ENCODE measurements at regions not wholly inside any gene's neighbourhood (a gene's known extent, or its start where the extent isn't known, plus 50 kb on each side); places are given as distances from the start of the nearest gene placed in this dataset.
"Not testable (repeated sequence)": the region's sequence is repeated elsewhere in the genome, so short reads cannot be mapped to it uniquely, and the experiment has no call there.

DNA sequence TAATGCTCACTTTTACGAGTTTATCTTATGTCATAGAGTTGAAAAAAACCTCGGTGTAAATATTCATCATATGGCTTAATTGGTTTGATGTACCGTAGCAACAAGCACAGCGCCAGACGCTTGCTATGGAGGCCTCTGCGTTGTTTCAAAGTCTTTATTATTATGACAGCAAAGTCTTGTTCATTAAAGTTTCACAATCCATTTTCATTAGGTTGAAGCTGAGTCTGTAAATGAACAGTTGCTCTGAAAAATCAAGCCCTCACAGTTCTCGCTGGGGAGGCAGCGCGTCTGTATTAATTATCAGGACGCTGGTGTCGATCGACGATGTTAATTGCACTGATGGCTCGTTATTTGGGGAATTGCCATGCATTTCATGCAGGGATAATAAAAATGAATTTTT lies 185.6 kb downstream of the INSC start:
- DNase-seq (ENCODE audit: low read depth in 2 of 2) = no peak

DNA sequence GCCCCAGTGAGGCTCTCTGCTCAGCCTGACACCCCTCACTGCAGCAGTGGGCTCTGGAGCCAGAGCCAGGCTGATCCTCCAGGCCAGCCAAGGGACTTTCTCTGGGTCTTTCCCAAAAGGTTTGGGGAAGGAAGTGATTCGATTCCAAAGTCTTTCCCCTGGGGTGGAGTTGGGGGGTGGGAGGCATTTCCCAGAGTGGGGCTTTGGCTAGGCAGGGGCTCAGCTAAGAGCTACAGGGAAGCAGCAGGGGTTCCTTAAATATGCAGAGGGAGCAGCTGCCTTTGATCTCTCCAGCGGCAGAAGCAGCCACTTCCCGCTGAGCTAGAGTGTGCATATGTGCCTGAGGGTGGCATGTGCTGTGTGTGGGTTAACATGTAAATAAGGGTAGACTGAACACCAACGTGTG lies 192.9 kb downstream of the INSC start:
- no peak for DNase-seq (ENCODE audit: low read depth in 2 of 2)

DNA sequence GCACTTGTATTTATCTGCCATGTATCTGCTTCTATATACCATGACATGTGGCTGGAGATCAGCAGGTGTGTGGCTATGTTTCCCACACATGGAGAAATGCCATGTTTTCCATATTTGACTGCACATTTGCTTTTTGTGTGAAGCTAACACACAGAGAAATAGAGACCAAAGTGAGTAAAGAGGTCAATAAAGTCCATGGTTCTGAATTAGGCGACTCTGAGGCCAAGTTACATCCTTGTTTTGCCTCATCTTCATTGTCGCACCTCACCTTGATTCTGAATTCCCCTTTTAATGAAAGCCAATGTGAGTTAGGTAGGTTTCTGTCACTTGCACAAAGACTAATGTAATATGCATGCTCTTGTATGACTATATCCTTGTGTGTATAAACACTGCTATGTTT lies 194.1 kb downstream of the INSC start:
- no peak for DNase-seq (ENCODE audit: low read depth in 2 of 2)

DNA sequence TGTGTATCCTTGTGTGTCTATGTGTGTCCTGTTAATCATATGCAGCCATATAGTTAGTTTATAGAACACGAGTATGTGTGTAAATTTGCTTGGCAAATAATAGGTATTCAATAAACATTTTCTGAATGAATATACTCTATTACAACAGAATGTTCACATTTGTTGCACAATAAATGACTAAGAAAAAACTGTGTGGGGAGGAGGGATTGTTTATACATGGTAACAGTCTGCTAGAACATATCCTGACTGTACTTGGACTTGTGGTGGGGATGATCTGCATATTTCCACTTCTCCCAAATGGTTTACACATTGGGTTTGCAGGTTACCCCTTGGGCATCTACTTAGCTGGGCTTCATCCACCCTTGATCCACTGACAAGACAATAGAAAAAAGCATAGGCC lies 194.6 kb downstream of the INSC start:
- no peak for DNase-seq (ENCODE audit: low read depth in 2 of 2)

DNA sequence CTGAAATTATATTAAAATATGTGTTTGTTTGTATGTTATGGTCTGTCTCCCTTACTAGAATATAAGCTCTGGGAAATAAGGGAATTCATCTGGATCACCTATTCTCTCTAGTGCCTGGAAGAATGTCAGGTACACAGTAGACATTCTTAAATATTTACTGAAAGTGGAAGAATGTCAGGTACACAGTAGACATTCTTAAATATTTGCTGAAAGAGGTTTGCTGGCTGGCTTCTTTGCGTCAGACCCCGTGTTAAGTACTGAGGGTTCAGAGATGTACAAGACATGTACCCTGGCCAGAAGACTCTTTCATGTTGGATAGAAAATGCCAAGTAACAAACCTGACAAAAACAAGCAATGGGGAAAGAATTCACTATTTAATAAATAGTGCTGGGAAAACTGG lies 199.1 kb downstream of the INSC start:
- DNase-seq (ENCODE audit: low read depth in 2 of 2) = no peak

DNA sequence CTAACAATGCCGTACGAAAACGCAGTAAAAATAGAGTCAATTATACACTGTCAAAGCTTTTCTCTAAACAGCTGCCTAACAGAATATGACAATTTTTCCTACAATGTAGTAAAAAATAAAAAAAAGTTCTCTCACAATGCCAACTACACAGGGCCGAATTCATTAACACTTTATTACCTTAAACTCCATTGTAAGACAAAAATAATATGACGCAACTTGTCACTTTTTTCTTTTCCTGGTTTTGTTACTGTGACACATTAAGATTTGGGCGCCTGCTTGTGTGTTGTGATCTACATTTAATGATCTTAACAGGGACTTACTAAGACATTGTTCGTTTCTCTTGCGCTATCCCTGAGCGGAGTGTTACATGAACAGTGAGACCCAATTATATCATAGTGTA lies 204.1 kb downstream of the INSC start:
- DNase-seq (ENCODE audit: low read depth in 2 of 2) = no peak

DNA sequence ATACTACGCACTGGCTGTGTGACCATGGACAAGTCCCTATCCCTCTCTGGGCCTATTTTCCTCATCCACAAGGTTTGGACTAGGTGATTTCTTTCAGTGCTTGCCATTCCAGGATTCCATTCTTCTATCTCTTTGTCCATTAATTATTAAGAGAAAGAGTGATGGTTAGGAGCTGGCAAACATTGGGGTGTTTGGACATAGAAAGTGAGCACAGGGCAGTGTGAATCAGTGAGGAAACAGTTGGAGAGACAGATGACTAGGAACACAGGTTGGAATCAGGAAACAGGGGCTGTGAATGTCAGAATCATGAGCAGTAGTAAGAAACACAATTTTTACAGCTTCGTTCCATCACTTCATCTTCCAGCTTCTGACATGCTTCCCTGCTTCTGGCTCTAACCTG lies 211.8 kb downstream of the INSC start:
- DNase-seq (ENCODE audit: low read depth in 2 of 2) = no peak

DNA sequence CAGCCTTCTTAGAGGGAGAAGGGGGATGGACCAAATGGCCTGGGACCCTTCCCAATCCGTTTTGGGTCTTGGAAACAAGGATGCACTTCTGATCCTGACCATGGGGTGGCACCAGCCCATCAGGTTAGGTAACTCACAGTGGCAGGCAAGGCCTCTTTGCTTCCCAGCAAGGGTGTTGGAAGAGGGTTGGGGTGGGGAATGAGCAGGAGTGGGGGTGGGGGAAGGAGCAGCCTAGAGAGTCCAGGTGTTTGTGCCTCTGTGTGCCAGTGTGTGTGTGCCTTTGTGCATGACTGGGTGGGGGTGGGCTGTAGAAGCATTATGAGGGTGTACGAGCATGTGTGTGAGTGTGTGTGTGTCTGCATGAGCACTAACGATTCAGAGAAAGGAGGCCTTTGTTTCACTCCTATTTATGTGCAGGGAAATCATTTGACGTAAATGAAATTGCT lies 213.1 kb downstream of the INSC start:
- DNase-seq (ENCODE audit: low read depth in 2 of 2) = no peak

DNA sequence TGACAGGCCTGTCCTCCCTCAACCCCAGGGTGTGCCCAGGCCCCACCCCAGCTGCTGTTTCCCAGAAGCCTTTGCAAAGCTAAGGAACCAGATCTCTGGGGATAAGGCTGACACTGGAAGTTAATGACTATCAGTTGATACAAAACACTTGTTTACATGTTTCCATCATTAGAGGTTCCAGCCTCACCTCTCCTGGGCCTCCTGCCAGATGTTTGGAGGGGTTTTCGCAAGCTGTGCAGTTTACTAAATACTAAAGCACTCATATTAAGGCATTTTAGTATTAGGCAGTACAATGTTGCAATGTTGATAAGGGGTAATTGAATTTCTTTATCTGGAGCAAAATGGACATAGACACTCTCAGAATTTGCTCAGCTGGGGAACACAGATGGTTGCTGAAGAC lies 218.7 kb downstream of the INSC start:
- no peak for DNase-seq (ENCODE audit: low read depth in 2 of 2)

DNA sequence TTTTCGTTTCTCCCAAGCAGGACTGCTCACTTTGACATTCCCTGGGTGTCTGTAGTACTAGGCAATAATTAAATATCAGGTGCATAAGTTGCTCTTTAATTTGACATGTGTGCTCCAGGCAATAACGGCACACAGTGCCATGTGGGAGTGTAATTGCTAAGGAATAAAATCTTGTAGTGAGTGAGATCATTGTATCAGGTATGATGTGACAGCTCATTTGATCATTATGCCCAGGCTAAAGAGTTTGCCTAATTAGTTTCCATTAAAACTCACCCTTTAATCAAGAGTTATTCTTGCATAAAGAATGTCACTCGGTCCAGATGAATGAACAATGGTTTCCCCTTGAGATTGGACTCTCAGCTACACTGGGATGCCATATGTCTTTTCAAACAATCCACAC lies 220.0 kb downstream of the INSC start:
- DNase-seq (ENCODE audit: low read depth in 2 of 2) = no peak

DNA sequence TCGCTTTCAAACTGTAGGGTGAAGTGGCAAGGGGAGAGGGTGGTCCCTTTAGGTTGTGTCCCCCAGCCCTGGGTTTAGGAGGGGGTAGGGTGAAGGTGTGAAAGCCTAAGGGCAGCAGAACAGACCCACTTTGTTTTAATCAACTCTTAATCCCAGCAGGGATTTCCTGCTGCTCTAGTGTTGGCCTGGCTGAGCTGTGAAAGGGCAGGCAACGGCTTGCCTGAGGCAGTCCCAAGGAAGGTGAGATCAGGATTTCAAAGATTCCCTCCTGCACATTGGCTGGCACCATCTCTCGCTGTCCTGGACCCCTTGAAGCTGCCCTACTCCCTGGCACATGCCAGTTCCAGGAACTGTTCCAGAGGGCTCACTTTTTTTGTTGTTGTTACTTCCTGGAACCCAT lies 221.3 kb downstream of the INSC start:
- no peak for DNase-seq (ENCODE audit: low read depth in 2 of 2)

DNA sequence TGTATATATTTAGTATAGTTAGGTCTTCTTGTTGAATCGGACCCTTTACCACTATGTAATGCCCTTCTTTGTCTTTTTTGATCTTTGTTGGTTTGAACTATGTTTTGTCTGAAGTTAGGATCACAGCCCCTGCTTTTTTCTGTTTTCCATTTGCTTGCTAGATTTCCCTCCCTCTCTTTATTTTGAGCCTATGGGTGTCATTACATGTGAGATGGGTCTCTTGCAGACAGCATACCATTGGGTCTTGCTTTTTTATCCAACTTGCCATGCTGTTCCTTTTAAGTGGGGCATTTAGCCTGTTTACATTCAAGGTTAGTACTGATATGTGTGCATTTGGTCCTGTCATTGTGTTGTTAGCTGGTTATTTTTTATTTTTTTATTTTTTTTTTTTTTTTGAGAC lies 224.6 kb downstream of the INSC start:
- DNase-seq (ENCODE audit: low read depth in 2 of 2) = no peak

DNA sequence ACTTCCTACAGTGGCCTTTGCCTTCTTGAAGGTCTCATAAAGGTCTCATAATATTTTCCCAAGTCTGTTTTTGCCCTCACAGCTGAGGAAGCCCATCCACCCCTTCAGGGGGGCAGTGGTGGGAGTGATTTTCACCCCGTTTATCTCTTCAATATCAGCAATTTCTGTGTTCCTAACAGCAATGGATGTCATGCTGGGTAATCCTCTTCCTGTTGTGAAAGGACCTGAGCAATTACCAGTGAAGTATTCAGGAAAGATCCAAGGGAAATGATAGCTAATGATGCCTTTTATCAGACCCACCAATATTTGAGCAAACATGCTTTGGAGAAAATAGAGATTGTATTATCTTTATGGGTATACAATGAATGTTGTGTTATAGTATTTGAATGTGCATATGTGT lies 226.9 kb downstream of the INSC start:
- DNase-seq (ENCODE audit: low read depth in 2 of 2) = no peak

DNA sequence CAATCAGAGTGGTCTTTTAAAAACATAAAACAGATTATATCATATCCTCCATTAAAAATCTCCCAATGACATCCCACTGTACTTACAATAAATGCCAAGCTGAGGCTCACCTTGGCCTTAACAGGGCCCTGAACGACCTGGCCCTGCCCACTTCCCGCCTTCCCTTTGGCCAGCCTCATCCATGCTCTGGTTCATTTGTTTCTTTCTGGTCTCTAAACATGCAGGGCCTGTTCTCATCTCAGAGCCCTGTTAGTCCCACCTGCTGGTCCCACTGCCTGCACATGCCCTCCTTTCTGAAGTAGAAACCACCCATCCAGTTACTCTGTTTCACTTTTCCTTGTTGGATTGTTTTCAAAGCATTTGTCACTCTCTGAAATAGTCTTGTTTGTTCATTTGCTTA lies 227.4 kb downstream of the INSC start:
- DNase-seq (ENCODE audit: low read depth in 2 of 2) = no peak

DNA sequence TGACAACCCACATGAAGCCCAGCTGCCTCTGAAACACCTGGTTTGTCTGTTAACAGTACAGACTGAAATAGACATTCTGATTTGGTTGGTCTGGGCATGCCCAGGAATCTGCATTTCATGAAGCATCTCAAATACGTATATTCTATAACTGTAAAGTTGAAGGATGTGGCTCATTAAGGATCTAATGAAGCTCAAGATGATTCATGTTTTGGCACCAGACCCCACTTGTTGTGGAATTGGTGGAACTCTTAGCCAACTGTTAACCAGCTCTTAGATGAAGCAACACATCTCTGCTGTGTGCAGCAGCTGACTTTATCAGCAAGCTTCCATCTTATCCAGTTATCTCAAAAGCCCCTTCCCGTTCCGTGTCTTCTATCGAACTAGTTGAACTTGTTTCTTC lies 232.2 kb downstream of the INSC start:
- DNase-seq (ENCODE audit: low read depth in 2 of 2) = no peak

DNA sequence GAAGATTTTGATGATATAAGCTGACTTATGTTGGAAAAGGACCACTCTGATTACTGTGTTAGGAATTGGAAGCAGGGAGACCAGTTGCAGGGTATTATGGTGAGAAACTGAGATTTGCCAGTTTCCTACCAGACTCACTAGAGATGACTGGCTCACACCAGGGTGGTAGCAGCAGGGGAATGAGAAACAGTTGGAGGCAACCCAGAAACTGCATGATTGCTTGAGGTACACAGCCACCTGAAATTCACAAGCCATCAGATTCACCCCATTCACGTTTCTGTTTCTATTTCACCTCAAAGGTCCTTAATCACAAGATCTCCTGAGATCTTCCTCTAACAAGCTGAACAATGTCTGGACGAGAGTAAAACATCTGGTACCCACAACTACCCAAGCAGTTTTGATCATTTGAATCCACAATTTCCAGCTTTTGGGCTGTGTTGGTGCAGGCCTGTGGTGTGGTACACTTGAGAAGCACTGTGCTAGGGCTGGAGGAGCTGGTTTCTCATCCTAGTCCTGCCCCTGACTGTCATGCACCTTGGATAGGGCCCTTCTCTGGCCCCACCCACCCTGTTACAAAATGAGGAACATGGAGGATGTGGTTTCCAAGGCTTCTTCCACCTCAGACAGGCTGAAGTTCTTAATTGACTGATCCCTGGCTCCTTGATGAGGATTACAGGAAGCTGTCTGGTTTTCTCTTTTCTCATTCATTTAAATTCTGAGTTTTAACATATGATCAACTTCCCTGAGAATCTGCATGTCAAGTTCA lies 233.4 kb downstream of the INSC start:
- DNase-seq (ENCODE audit: low read depth in 2 of 2) = no peak

DNA sequence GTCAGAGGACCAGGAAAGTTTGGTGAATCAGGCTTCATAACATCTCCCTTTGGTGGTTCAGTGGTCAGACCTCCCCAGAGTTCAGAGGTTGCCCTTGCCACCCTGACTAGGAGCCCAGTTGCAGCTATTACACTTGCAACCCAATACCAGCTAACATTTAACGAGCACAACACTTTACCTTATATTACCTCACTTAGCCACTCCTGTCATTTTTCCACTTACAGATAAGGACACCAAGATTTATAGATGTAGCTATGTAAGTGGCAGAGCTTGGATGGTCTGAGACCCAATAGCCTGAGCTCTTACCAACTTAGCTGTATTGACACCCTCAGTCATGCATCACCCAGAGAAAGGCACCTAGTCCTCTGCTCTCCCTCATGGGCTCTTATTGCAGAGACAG lies 234.7 kb downstream of the INSC start:
- DNase-seq (ENCODE audit: low read depth in 2 of 2) = no peak

DNA sequence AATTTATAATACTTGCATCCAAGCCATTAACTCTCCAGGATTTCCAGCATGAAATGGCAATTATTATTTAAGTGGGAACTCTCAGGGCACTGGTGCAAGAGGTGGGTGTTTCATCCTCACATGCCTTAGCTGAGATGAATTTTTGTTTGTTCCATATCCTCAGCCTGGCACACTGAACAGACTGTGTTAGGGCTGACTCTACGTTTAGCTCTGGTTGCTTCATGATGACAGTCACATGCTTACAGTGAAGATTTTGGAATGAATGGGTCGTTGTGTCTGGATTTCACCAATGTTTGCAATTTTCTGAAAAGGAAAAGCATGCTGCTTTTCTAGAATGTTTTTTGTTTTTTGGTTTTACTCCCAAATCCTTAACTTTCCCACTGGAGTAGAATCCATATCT lies 246.6 kb downstream of the INSC start:
- no peak for DNase-seq (ENCODE audit: low read depth in 2 of 2)

DNA sequence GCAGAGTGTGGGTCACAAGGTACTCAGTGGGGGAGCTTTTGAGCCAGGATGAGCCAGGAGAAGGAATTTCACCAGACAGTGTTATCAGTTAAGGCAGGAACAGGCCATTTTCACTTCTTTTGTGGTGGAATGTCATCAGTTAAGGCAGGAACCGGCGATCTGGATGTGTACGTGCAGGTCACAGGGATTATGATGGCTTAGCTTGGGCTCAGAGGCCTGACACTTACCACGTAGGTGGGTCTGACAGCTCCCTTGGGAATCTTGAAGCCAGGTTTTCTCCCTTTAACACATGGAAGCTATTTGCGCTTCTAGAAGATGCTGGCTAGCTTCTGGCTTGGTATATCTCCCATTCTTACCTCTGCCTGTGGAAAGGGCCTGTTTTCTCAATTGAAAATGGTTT lies 250.6 kb downstream of the INSC start:
- not testable (repeated sequence) for DNase-seq (ENCODE audit: low read depth in 2 of 2)

DNA sequence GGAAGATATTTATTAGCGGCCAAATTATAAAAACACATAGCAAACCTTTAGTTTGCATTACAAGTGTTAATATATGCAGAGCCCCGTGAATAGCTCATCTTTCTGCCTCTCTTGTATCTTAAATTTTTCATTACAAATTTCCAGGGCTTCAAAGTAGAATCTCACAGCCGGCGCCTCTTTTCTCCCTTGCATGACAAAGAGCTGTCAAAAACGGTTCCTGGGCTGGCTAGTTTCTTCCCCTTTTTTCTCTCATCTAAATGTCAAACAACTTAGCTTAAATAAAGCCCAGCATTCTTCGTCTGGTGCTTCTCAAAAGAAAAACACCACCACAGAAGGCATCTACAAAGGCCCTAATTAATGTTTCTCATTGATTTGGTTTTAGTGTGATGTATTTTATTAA lies 253.0 kb downstream of the INSC start:
- DNase-seq (ENCODE audit: low read depth in 2 of 2) = no peak

DNA sequence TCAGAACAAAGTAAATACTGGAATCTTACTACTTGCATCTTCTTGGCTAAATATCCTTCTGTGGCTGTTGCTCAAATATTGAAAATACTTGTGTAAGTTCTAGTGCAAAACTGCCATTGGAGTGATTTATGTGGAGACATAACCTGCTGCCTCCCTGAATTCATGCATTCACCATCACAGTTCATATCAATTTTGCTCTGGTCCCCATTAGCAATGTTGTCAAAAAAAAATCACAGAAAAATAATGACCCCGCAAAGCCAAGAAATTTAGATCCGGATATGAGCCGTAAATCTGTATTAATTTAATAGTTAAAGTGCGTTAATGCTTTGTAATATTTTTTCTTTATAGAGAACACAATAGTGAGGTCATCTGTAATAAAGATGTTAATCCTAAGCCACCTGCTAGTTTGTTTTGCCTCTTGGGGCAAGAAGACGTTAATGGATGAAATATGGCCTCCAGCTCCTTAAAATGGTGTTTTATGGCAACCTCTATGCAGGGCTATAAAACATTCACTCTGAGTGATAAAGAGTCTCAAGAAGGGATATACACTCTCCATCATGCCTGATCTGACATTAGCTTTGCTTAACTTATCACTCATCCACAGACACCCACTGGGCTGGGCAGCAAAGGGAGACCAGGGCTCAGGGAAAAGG lies 255.9 kb downstream of the INSC start:
- DNase-seq (ENCODE audit: low read depth in 2 of 2) = no peak

DNA sequence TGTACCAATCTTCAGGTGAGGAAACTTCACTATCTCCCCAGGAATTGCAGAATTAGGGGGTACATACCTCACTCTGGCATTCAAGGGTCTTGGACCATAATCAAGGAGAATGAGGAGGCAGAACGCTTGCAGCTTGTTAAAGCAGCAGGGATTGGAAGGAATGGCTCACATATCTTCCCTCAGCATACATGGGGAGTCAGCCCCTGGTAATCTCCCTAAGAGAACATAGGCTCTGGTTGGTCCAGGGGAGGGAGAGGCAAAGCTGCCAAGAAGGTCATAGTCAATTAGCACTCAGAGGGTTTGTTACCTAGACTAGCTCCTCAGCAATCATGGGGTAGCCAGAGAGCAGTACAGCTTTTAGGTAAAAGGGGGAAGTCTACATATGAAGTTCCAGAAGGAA lies 256.8 kb downstream of the INSC start:
- no peak for DNase-seq (ENCODE audit: low read depth in 2 of 2)

DNA sequence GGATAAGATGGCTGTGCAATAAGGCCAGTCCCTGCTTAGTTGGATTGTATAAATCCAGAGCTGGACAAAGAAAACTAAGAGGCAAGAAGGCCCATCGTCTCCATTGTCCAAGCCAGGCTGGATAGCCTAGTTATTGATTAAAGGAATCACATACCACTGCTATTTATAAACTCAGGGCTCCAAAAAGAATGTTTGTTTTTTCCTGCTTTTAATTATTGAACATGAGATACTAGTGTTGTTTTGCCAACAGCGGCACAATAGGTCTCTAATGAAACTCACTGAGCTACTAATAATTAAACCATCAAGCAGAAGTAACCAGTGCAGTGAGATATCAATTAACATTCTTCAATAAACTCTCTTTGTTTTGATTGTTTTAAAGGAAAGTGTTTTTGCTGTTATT lies 259.7 kb downstream of the INSC start:
- no peak for DNase-seq (ENCODE audit: low read depth in 2 of 2)

DNA sequence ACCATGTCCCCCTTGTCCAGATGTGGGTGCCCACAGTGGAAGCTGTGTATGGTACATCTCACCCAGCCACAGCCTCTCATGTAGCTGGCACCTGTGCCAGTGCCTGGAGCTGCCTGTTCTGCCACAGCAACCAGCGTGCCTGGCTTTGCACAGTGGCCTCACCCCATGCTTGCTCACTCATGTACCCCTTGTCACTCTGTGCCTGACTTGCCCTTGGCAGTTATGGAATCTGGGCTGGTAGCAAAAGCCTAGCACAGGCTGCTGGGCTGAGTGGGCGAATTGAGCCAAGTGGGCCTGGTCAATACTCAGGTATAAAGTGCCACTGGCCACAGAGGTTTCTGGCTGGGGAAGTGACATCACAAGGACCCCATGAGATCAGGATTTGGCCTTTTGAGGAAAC lies 264.2 kb downstream of the INSC start:
- no peak for DNase-seq (ENCODE audit: low read depth in 2 of 2)

All from fibroblast of skin of left biceps (primary cell).